ENCODE measurements at regions not wholly inside any gene's neighbourhood (a gene's known extent, or its start where the extent isn't known, plus 50 kb on each side); places are given as distances from the start of the nearest gene placed in this dataset.

DNA sequence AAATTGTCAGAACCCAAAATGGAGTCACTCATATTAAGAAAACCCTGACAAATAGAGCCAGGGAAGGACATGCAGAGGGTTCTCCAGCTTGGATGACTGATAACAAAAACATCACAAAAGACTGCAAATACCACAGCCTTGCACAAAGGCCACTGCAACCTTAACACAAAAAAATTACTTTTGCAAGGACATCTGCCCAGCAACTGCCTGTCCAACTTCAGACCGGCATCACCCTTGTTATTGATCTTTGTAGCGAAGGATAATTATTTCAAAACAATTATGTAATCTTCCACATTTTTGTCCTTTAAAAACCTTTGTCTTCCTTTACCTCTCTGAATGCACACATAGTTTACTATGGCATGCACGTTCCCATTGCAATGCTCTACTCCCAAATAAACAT, 100.6 kb upstream of the TBX3 start:
- H3K79me2 ChIP-seq (ENCODE audit: insufficient read depth, low read length), result no peaks in the 10 kb centered on the region
- no peak overlapping the region for H3K4me3 ChIP-seq (replicated peaks in 1 of 2; ENCODE audit: low read depth in 1 of 2, low read length in 2 of 2)
- no peak overlapping the region for H3K9ac ChIP-seq (ENCODE audit: low read length)
- H3K36me3 ChIP-seq (ENCODE audit: control insufficient read depth in 1 of 2, insufficient read depth in 2 of 2, low read length in 2 of 2), result no peaks in the 10 kb centered on the region
- no peak overlapping the region for H3K4me2 ChIP-seq (ENCODE audit: low read length)
- POLR2A ChIA-PET, result no interaction called here
- H2AFZ ChIP-seq (ENCODE audit: low read depth, low read length, poor library complexity, severe bottlenecking), result no peak overlapping the region
- ATAC-seq (no peak), DNase-seq (ENCODE audit: low read depth, low spot score) (no peak)
- no peak overlapping the region for H3K27ac ChIP-seq (ENCODE audit: low read depth, low read length)
- 0 out of 2 replicates have a peak, but pooled peaks cover under 1% of the 10 kb centered on the region for H3K27me3 ChIP-seq (ENCODE audit: insufficient read depth, low read length)
- no peaks in the 10 kb centered on the region for H3K9me2 ChIP-seq (ENCODE audit: insufficient read depth)
- no TSS peak for BruUV-seq (replicated peaks)
- no peaks in the 10 kb centered on the region for H3K4me1 ChIP-seq (ENCODE audit: control insufficient read depth in 1 of 2, insufficient read depth in 2 of 2, low read length in 2 of 2)
- intact Hi-C loops (cut with micrococcal nuclease), result no loop called here
- RAD21 ChIA-PET (ENCODE audit: low non-redundant PET in 1 of 2, low total read pairs in 2 of 2, uncharacterized antibody in 2 of 2, unreplicated experiment in 2 of 2), result no interaction called here
- H3K9me3 ChIP-seq (ENCODE audit: control insufficient read depth in 1 of 2, insufficient read depth in 1 of 2, low read depth in 1 of 2, low read length in 2 of 2), result no peaks in the 10 kb centered on the region
- no peaks in the 10 kb centered on the region for H4K20me1 ChIP-seq (ENCODE audit: insufficient read depth)
- CTCF ChIA-PET, result no interaction called here
- TF ChIP-seq ZFX (IDR thresholded peaks at IDR 0.05) (no peak), SP1 (IDR thresholded peaks at IDR 0.05; ENCODE audit: low read depth) (no peak), CBX3 (IDR thresholded peaks at IDR 0.05; ENCODE audit: low read depth) (no peak), JUND (IDR thresholded peaks at IDR 0.05) (no peak), EGR1 (IDR thresholded peaks at IDR 0.05; ENCODE audit: low read depth) (no peak), EZH2 (IDR thresholded peaks at IDR 0.05) (no peak)
- TF ChIP-seq, protein P1, sequence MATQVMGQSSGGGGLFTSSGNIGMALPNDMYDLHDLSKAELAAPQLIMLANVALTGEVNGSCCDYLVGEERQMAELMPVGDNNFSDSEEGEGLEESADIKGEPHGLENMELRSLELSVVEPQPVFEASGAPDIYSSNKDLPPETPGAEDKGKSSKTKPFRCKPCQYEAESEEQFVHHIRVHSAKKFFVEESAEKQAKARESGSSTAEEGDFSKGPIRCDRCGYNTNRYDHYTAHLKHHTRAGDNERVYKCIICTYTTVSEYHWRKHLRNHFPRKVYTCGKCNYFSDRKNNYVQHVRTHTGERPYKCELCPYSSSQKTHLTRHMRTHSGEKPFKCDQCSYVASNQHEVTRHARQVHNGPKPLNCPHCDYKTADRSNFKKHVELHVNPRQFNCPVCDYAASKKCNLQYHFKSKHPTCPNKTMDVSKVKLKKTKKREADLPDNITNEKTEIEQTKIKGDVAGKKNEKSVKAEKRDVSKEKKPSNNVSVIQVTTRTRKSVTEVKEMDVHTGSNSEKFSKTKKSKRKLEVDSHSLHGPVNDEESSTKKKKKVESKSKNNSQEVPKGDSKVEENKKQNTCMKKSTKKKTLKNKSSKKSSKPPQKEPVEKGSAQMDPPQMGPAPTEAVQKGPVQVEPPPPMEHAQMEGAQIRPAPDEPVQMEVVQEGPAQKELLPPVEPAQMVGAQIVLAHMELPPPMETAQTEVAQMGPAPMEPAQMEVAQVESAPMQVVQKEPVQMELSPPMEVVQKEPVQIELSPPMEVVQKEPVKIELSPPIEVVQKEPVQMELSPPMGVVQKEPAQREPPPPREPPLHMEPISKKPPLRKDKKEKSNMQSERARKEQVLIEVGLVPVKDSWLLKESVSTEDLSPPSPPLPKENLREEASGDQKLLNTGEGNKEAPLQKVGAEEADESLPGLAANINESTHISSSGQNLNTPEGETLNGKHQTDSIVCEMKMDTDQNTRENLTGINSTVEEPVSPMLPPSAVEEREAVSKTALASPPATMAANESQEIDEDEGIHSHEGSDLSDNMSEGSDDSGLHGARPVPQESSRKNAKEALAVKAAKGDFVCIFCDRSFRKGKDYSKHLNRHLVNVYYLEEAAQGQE (IDR thresholded peaks at IDR 0.05; ENCODE audit: low read depth), result no peak
- TF ChIP-seq, protein P2, sequence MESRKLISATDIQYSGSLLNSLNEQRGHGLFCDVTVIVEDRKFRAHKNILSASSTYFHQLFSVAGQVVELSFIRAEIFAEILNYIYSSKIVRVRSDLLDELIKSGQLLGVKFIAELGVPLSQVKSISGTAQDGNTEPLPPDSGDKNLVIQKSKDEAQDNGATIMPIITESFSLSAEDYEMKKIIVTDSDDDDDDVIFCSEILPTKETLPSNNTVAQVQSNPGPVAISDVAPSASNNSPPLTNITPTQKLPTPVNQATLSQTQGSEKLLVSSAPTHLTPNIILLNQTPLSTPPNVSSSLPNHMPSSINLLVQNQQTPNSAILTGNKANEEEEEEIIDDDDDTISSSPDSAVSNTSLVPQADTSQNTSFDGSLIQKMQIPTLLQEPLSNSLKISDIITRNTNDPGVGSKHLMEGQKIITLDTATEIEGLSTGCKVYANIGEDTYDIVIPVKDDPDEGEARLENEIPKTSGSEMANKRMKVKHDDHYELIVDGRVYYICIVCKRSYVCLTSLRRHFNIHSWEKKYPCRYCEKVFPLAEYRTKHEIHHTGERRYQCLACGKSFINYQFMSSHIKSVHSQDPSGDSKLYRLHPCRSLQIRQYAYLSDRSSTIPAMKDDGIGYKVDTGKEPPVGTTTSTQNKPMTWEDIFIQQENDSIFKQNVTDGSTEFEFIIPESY (IDR thresholded peaks at IDR 0.05; ENCODE audit: extremely low read depth, insufficient replicate concordance, low read length), result no peak

Data from HCT116 (cell line).